8988T (cell line): ENCODE measurements at regions not wholly inside any gene's neighbourhood (a gene's known extent, or its start where the extent isn't known, plus 50 kb on each side); places are given as distances from the start of the nearest gene placed in this dataset.

Experiments
- DNase-seq: peaks from one replicate; pipeline ENCODE4 v3.0.0; 2011

GRCh38 chr15:97037080-97037479 is 706.6 kb downstream of the NR2F2 start:
- DNase-seq, result no peak

DNA sequence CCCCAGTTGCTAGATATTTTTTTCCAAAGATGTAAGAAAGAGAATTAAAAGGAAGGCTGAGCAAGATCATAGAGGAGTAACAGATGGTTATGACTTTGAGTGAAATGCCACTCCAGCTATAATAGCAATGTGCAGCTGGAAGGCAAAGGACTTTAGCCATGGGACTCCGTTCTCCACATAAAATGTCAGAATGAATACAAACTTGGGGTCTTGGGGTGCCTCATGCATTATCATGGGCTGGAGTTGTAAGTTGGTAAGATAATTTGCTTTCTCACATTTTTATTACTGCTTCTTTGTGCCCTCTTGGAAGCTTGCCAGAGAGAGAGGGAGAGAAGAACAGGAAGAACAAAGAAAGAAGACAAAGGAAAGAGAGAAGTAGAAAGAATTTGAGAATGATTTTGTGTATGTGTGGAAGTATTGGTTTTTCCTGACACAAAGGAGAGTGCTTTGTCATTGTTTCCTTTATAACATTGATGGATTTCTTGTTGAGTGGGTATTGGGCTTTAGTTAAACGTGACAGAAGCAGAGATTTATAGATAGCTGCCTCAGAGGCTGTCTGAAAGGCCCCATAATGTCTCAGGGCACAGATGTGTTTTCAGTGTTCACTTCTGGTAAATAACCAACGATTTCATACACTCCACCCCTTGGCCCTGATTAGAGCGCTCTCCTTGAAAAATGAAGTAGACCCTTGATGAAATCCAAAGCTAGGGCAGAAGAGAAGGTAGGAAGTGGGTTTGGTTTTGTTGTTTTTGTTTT is 715.3 kb downstream of the NR2F2 start:
- no peak for DNase-seq

DNA sequence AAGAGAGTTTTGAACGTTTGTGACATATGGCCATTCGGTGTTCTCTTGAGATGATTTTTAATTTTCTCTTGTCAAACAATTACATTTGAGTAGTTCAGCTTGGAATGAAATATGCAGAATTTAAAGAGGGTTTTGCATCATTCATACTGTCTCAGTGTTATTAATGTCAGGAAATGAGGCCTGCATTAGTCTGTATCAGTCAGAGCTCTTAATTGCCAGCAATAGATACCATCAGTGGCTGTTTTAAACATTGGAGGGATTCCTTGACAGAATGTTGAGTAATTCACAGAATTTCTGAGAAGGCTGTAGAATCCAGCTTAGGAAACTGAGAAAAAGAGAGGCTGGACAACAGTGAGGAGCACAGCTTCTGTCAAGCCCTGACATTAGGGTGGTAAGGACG is 722.0 kb downstream of the NR2F2 start:
- DNase-seq, result no peak

DNA sequence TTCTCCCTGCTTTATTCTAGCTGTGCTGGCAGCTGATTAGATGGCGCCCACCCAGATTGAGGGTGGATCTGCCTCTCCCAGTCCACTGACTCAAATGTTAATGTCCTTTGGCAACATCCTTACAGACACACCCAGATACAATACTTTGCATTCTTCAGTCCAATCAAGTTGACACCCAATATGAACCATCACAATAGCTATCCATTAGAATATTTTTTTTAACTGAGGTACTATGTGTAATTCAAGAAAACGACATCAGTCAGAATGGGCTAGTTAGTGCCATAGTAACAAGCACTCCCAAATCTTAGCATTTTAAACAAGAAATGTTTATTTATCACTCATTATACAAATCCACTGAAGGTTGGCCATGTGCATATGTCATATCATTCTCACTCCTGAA is 723.1 kb downstream of the NR2F2 start:
- DNase-seq, result no peak

GRCh38 chr15:97057503-97057902 is 727.0 kb downstream of the NR2F2 start:
- no peak for DNase-seq

- DNase-seq, result no peak
These were observed 728.8 kb downstream of the NR2F2 start for GRCh38 chr15:97059281-97059680.

- DNase-seq, result no peak
These were observed 730.9 kb downstream of the NR2F2 start for GRCh38 chr15:97061392-97061791.

DNA sequence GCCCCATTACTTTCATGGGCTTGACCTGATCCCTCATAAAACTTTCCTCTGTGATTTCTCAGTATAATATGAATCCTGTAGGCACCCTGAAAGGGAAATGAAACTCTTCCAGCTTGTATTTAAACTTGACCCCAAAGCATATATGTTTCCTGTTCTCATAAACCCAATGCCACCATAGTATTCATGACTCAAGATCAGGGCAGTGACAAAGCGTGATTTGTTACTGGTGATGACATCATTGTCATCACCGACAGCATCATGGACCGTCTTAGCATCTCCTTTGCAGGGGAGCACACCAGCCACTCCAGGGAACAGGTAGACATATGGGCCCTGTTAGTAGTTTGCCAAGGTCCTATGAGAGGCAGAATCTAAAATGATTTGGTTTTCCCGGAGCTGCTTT is 741.2 kb downstream of the NR2F2 start:
- no peak for DNase-seq

GRCh38 chr15:97072545-97072944 is 742.0 kb downstream of the NR2F2 start:
- no peak for DNase-seq

DNA sequence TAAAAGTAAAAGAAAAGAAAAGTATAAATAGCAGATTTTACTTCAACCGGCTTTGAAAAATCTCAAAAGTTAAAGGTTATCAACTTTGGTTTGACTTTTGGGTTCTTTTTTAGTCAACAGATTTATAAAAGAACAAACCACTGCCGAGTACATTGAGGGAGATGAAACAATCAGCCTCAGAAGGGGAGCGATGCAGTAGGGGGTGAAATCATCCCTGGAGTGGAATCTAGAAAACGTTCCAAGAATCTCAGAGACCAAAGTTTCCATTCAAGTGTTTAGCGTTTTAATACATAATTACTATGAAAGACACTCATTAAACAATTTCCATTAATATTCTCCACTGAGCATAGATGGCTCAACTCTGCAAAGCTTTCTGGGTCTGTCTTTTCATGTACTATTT is 745.5 kb downstream of the NR2F2 start:
- no peak for DNase-seq

DNA sequence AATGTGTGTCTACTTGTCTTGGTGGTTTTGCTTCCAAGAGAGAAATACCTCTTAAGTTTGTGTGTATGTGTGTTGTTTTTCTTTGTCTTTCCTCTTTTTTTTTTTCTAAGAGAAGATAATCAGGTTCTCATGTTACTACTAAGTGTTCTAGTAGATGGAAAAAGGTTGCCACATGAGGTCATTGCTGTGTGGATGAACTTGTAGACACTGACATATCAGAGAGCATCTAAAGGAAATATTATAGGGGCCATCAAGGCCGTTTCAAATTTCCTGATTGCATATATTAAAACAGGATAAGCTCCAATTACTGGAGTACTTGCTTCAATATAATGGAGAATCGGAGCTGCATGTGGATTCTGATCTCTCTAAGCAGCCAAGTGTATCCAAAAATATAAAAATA is 747.5 kb downstream of the NR2F2 start:
- DNase-seq, result no peak

DNA sequence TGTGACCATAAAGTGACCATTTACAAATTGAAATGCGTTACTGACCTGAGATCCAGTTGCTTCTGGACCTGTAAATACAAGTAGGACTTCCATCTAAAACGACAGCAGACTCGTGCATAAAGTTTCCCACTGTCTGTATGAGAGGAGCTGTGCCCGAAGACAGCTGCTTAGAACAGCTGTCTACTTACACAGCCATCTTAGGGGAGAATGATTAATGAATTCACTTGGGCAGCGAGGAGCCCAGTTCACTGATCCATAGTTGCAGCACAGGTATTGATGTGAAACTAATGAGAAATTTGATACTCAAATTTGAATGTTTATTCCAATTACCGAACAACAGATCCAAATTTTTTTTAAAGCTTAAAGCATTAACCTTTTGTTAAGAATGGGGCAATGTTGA is 748.1 kb downstream of the NR2F2 start:
- no peak for DNase-seq

- no peak for DNase-seq
These were observed 751.2 kb downstream of the NR2F2 start for GRCh38 chr15:97081666-97082226.

GRCh38 chr15:97082830-97083229 is 752.3 kb downstream of the NR2F2 start:
- no peak for DNase-seq

DNA sequence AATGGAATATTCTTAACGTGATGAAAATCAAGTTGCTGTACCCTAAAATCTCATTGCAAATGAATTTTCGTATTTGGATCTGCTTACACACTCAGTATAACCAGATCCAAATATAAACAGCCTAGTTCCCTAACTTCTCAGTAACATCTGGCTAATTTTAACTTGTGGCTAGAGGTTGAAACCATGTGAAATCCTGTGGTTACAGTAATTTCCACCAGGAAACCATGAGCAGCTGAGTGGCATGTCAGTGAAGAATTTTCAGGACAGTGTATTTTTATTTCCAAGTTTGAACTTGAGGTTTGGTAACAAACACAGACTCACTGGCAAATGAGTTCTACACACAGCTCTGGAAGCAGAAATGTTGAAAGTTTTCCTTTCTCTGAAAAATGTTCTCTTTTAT is 754.1 kb downstream of the NR2F2 start:
- no peak for DNase-seq

- no peak for DNase-seq
These were observed 755.2 kb downstream of the NR2F2 start for GRCh38 chr15:97085731-97086130.

DNA sequence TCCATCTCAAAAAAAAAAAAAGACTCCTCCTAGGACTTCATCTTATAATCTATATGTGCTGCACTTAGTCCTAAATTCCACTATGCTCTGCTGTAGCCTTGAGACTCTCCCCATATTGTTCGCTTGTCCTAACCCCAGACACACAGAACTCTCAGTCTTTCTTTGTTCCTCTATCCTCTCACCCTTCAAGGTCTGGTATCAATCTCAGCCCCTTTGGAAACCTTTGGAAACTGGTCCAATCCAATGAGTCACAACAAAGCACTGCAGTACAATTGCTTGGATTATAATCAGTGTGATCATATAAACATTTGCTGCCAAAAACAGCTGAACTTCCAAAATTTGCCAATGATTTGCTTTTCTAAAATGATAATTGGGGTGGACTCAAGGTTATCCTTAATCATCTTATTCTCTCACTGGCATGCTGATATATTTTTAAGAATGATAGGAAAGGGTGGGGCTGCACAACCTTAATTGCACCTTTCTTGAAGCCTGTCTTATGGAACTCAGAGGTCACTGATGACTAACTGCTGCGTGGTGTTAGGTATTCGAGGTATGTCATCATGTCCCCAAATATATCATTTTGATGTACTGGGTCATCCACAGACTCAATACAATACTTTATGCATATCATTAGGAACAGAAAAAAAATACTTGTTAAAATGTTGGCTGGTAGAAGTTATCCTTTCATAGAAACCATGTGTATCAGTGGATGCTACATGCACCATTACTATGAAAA is 756.7 kb downstream of the NR2F2 start:
- DNase-seq, result no peak

GRCh38 chr15:97091093-97091492 is 760.6 kb downstream of the NR2F2 start:
- DNase-seq, result no peak

DNA sequence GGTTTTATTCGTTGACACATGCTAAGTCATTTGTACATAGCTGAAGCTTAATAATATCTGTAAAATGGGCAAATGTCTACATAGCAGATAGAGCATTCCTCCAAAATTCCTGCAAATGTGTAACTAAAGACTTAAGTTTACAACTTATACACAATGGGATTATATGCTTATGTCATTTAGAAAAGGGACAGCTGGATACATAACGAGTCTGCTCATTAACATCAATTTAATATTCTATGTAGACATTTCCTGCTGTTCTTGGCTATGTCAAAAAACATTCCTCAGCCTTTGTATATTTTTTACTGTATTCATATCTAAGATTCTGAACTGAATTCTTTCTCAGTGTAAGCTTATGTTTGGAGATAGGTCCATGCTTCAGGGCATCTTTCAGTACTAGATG is 762.2 kb downstream of the NR2F2 start:
- DNase-seq, result no peak

DNA sequence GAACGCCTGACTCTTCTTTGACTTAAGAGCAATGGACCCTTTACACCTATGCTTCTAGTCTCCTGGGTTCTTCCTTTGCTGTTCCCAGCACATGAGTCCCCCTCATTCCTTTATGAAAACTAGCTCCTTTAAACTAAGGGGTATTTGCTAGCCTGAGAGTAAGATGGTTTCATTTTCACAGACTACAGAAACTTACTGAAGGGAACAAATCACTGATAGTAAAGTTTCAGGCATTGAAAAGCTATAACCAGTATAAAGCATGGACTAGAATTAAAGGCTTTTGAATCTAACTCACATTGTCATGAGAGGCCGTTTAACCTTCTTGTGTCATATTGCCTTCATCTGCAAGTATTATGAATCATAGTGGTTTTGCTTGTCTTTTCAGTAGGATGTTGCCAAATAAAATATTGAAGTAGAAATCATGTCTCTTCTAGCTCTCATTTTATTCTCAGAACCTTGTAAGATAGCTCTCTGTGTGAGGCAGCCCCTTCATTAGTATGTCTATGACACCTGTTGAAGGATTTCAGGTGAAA is 765.9 kb downstream of the NR2F2 start:
- no peak for DNase-seq

DNA sequence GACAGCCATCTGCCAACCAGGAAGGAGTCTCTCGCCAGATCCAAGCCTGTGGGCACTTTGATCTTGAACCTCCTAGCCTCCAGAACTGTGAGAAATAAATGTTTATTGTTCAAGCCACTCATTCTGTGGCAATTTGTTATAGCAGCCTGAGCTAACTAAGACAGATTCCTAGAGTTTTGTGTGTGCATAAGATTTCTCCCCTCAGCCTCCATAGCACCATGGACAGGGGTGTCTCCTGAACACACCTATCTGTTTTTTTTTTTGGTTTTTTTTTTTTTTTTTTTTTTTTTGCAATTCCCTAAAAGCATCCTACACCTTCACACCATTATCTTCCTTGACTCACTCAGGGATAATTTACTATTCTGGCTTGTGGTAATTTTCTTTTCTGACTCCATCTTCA is 768.5 kb downstream of the NR2F2 start:
- DNase-seq, result no peak

- DNase-seq, result no peak
These were observed 771.1 kb downstream of the NR2F2 start for GRCh38 chr15:97101572-97101971.

DNA sequence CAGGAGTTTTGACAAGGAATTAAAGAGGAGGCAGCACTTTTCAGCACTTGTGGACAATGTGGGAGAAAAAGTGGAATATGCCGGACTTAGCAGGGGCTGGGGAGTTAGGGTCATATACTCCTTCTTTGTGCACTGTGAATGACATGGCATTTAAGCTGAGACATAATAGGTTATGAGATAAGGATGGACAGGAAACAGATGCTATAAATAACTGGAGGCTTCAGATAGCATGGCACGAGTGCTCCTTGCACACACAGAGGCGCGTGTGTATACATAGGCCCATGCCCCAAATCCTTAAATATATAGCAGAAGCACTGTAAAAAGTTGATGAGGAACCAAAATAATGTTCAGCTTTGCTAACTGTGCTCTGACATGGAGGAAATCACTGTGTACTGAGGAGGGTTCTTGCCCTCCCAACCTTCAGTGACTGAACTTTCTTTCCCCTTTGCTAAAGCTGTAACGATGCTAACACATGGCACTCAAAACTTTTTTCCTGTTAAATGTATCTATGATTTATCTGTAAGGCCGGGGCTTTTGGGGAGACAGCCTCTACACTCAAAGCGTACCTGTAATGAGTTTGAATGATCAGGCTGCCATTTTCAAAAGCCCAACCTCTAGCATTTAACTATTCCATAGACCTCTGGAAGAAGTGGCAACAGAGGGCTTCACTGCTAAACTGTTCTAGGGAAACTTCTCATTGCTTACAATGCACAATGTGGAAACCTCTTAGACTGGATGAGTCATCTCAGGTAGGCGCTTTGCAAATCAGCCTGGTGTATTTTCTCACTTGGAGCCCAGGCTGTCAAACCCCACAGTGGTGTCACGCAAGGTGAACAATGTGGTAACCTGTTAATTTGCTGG is 784.6 kb downstream of the NR2F2 start:
- no peak for DNase-seq
